ENCODE measurements at regions not wholly inside any gene's neighbourhood (a gene's known extent, or its start where the extent isn't known, plus 50 kb on each side); places are given as distances from the start of the nearest gene placed in this dataset.

DNA sequence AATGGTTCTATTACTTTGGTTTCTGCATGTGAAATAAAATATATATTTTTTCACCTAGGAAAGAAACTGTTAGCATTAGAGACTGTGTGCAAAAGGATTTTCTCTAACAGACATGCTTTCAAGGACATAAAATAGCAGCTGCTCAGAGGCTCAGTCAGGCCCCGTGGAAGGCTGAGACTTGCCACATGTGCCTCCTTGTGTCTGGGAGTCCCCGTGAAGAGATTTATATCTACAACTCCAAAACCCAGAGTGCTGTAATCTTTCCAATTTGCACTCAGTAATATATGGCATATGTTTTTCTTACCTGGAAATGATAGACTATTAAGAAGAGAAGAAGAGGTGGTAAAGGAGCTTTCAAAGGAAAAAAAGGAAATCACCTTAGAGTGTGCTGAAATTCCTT is 371.6 kb upstream of the OBI1 start:
- intact Hi-C loops (cut with micrococcal nuclease; ENCODE audit: unreplicated experiment), result no loop called here
- Histone ChIP-seq H3K27ac (ENCODE audit: extremely low read length, insufficient read depth, low read length) (no peak overlapping the region), H3K79me2 (ENCODE audit: insufficient read depth, low read length) (no peaks in the 10 kb centered on the region), H4K20me1 (ENCODE audit: insufficient read depth, low read length) (no peaks in the 10 kb centered on the region), H3K36me3 (replicated peaks in 1 of 2; ENCODE audit: control insufficient read depth in 1 of 2, insufficient read depth in 2 of 2, low read length in 2 of 2) (no peaks in the 10 kb centered on the region), H3K4me3 (replicated peaks in 1 of 3; ENCODE audit: insufficient read depth in 1 of 3, low read depth in 2 of 3, low read length in 3 of 3) (no peak overlapping the region), H3K9ac (ENCODE audit: insufficient read depth, low read depth, low read length) (no peak overlapping the region), H2AFZ (ENCODE audit: low read length) (no peak overlapping the region), H3K4me1 (ENCODE audit: insufficient read depth, low read length) (no peaks in the 10 kb centered on the region), H3K4me2 (ENCODE audit: low read depth, low read length) (no peak overlapping the region), H3K9me3 (ENCODE audit: low read length) (no peaks in the 10 kb centered on the region), H3K27me3 (ENCODE audit: control insufficient read depth in 1 of 2, insufficient read depth in 2 of 2, low read length in 2 of 2) (no peaks in the 10 kb centered on the region)
- 10% methylated on average over 2 of the region's 2 CpGs for WGBS (ENCODE audit: low lambda C conversion rate)
- DNase-seq (ENCODE audit: low spot score) (no peak), ATAC-seq (no peak), FAIRE-seq (no peak)
- in situ Hi-C loops (cut with HindIII; ENCODE audit: extremely low pct_ligation_motif_present, low pct_unique_long_range_greater_than_20kb), result no loop called here
- TF ChIP-seq SIN3B (IDR thresholded peaks at IDR 0.05; ENCODE audit: low read length) (no peak), DR1 (CRISPR knock-in tag; IDR thresholded peaks at IDR 0.05) (no peak), MAFG (CRISPR knock-in tag; IDR thresholded peaks at IDR 0.05) (no peak), MIXL1 (CRISPR knock-in tag; IDR thresholded peaks at IDR 0.05) (no peak), ATF1 (CRISPR knock-in tag; IDR thresholded peaks at IDR 0.05) (no peak), ZNF510 (CRISPR knock-in tag; IDR thresholded peaks at IDR 0.05; ENCODE audit: low read depth) (no peak), SATB2 (CRISPR knock-in tag; IDR thresholded peaks at IDR 0.05) (no peak), ZNF557 (CRISPR knock-in tag; IDR thresholded peaks at IDR 0.05) (no peak), NAIF1 (CRISPR knock-in tag; IDR thresholded peaks at IDR 0.05; ENCODE audit: borderline replicate concordance) (no peak)
- TF ChIP-seq, protein P1, sequence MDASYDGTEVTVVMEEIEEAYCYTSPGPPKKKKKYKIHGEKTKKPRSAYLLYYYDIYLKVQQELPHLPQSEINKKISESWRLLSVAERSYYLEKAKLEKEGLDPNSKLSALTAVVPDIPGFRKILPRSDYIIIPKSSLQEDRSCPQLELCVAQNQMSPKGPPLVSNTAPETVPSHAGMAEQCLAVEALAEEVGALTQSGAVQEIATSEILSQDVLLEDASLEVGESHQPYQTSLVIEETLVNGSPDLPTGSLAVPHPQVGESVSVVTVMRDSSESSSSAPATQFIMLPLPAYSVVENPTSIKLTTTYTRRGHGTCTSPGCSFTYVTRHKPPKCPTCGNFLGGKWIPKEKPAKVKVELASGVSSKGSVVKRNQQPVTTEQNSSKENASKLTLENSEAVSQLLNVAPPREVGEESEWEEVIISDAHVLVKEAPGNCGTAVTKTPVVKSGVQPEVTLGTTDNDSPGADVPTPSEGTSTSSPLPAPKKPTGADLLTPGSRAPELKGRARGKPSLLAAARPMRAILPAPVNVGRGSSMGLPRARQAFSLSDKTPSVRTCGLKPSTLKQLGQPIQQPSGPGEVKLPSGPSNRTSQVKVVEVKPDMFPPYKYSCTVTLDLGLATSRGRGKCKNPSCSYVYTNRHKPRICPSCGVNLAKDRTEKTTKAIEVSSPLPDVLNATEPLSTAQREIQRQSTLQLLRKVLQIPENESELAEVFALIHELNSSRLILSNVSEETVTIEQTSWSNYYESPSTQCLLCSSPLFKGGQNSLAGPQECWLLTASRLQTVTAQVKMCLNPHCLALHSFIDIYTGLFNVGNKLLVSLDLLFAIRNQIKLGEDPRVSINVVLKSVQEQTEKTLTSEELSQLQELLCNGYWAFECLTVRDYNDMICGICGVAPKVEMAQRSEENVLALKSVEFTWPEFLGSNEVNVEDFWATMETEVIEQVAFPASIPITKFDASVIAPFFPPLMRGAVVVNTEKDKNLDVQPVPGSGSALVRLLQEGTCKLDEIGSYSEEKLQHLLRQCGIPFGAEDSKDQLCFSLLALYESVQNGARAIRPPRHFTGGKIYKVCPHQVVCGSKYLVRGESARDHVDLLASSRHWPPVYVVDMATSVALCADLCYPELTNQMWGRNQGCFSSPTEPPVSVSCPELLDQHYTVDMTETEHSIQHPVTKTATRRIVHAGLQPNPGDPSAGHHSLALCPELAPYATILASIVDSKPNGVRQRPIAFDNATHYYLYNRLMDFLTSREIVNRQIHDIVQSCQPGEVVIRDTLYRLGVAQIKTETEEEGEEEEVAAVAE (CRISPR knock-in tag; IDR thresholded peaks at IDR 0.05; ENCODE audit: borderline replicate concordance), result no peak
- TF ChIP-seq, protein P2, sequence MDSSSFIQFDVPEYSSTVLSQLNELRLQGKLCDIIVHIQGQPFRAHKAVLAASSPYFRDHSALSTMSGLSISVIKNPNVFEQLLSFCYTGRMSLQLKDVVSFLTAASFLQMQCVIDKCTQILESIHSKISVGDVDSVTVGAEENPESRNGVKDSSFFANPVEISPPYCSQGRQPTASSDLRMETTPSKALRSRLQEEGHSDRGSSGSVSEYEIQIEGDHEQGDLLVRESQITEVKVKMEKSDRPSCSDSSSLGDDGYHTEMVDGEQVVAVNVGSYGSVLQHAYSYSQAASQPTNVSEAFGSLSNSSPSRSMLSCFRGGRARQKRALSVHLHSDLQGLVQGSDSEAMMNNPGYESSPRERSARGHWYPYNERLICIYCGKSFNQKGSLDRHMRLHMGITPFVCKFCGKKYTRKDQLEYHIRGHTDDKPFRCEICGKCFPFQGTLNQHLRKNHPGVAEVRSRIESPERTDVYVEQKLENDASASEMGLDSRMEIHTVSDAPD (CRISPR knock-in tag; IDR thresholded peaks at IDR 0.05), result no peak
- TF ChIP-seq, protein P3, sequence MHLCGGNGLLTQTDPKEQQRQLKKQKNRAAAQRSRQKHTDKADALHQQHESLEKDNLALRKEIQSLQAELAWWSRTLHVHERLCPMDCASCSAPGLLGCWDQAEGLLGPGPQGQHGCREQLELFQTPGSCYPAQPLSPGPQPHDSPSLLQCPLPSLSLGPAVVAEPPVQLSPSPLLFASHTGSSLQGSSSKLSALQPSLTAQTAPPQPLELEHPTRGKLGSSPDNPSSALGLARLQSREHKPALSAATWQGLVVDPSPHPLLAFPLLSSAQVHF (CRISPR knock-in tag; IDR thresholded peaks at IDR 0.05), result no peak
- ChIA-PET CTCF (ENCODE audit: low intra/inter-chr PET ratio, low total read pairs) (no interaction called here), POLR2A (no interaction called here)
- no TSS peak for BruUV-seq (replicated peaks)
